MG63 (cell line): ENCODE measurements at regions not wholly inside any gene's neighbourhood (a gene's known extent, or its start where the extent isn't known, plus 50 kb on each side); places are given as distances from the start of the nearest gene placed in this dataset.
"Not testable (repeated sequence)": the region's sequence is repeated elsewhere in the genome, so short reads cannot be mapped to it uniquely, and the experiment has no call there.

Source experiments
- DNase-seq: peaks from one replicate; pipeline ENCODE4 v3.0.0-alpha.2; 2020
- H3K27me3 ChIP-seq: fragments of 250-450 bp; sonication (Bioruptor Pico); 2 replicates; pipeline ENCODE4 v1.5.1; 2020; ENCODE audit warnings: mild to moderate bottlenecking, moderate library complexity
- H3K36me3 ChIP-seq: fragments of 250-450 bp; sonication (Bioruptor Pico); 2 replicates; pipeline ENCODE4 v1.5.1; 2020; ENCODE audit warnings: mild to moderate bottlenecking, moderate library complexity
- H3K4me3 ChIP-seq: fragments of 250-450 bp; sonication (Bioruptor Pico); 2 replicates; pipeline ENCODE4 v1.5.1; 2020; ENCODE audit warnings: mild to moderate bottlenecking, moderate library complexity
- H3K9me3 ChIP-seq: fragments of 250-450 bp; sonication (Bioruptor Pico); 2 replicates; pipeline ENCODE4 v1.5.1; 2020; ENCODE audit warnings: mild to moderate bottlenecking, moderate library complexity

DNA sequence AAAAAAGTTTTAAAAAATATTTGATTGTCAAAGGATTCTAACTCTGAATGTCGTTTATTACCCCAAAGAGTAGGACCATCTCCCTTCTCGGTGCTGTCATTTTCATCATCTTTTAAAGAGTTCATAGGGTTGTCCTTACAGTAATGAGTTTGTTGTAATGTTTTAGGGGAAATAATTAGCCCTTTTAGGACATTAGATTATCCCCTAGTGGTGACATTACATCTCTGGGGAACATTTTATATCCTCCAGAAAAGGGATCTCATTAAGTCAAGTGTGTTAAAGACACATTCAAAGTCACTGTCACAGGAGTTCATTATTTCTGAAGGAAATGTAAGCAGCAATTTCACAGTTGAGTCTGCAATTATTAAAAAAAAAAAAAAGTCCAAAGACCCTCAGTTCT, 99.3 kb upstream of the GJB6 start:
- Histone ChIP-seq H3K36me3 (no peaks in the 10 kb centered on the region), H3K9me3 (no peaks in the 10 kb centered on the region), H3K4me3 (no peak overlapping the region), H3K27me3 (no peaks in the 10 kb centered on the region)
- DNase-seq: no peak

DNA sequence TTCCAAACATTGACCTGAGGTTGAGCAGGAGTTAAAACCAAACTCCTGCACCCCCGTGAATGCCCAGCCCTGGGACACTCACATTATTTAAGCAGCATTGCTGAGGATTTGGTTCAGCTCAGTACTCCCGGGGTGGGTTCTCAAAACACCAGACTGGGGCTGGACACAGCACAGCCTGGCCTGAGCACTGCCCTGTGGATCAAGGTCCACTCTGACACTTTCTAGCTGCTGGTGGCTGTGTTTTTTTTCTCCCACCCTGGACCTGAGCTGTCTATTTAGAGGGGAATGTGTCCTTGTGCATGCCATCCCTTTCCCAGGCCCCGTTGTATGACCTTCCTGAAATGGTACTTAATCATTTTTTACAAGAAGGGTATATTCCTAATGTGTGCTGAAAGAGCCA, 94.7 kb upstream of the GJB6 start:
- no peaks in the 10 kb centered on the region for H3K36me3 ChIP-seq
- no peak for DNase-seq
- no peak overlapping the region for H3K4me3 ChIP-seq
- H3K9me3 ChIP-seq: 0 out of 2 replicates have a peak, but pooled peaks cover 6% of the 10 kb centered on the region
- H3K27me3 ChIP-seq: no peaks in the 10 kb centered on the region

DNA sequence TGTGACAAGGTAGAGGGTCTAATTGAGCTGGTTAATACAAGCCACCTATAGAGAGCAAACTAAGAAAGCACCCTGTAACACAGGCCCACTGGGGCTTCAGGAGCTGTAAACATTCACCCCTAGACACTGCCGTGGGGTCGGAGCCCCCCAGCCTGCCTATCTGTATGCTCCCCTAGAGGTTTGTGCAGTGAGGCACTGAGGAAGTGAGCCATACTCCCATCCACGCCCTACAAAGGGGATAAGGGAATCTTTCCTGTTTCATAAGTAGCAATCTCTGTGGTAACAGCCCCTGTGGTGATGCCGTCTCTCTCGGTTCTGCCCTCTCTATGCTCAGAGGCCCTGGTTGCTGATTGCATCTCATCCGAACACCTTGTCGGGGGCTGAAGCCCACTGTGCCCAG, 94.2 kb upstream of the GJB6 start:
- Histone ChIP-seq H3K36me3 (no peaks in the 10 kb centered on the region), H3K4me3 (no peak overlapping the region), H3K27me3 (no peaks in the 10 kb centered on the region; the same call in 1 of the 2 replicates), H3K9me3 (0 out of 2 replicates have a peak, but pooled peaks cover 6% of the 10 kb centered on the region)
- DNase-seq: no peak

DNA sequence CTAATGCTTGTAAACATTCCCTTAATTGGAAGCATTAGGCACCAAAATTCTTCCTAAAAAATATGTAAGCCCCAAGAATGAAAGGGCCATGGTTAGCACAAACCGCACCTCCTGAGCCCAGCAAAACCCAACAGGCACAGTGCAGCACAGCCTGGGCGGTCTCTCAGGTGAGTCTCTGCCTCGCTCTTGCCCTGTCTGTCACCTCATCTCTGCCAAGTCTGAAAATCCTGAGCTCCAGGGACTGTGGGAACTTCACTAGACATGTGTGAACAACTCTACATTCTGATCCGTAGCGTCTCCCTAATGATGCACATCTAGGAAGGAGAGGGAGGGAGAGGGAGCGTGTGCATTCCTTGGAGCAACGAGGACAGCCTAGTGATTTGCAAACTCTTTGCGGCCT, 88.8 kb upstream of the GJB6 start:
- 0 out of 2 replicates have a peak, but pooled peaks cover 6% of the 10 kb centered on the region for H3K9me3 ChIP-seq
- no peaks in the 10 kb centered on the region for H3K36me3 ChIP-seq
- H3K27me3 ChIP-seq: no peaks in the 10 kb centered on the region; the same call in 1 of the 2 replicates
- H3K4me3 ChIP-seq: no peak overlapping the region
- DNase-seq: no peak

DNA sequence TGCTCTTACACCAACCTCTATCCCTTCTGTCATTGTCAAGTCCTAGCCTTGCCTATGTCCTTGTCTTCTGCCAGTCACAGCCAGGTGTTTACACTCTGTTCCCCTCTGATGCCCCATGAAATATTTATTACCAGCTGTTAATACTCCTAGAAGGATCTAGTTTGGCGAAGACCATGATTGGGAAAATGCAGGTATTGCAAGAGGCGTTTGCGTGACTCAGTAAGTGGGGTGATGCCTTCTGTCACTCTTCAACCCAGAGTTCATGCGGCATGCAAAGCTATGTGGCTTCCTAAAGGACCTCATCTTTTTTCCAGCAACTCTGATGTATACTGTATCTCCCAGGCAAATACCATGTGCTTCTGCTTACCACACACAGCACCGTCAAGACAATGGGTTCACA, 81.8 kb upstream of the GJB6 start:
- Histone ChIP-seq H3K4me3 (no peak overlapping the region), H3K36me3 (no peaks in the 10 kb centered on the region), H3K27me3 (no peaks in the 10 kb centered on the region), H3K9me3 (no peaks in the 10 kb centered on the region)
- no peak for DNase-seq

DNA sequence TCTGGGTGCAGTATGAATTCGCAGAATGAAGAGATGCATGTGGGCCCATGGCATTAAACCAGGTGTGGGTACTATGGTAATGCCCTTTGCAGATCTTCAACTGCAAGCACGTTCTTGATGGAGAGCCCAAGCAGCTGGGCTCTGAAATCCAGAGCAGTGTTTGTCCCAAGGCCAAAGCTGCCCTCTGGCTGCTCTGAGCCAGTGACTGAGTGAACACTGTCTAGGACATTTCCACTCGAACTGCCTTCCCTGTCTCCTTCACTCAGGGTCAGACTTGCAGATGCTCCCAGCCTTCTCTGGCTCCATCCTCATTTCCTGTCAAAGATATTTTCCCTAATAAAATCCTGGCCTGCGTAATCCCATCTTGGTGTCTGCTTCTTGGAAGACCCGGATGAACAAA, 80.2 kb upstream of the GJB6 start:
- no peaks in the 10 kb centered on the region for H3K27me3 ChIP-seq
- no peak overlapping the region for H3K4me3 ChIP-seq
- no peaks in the 10 kb centered on the region for H3K36me3 ChIP-seq
- no peaks in the 10 kb centered on the region for H3K9me3 ChIP-seq
- no peak for DNase-seq

DNA sequence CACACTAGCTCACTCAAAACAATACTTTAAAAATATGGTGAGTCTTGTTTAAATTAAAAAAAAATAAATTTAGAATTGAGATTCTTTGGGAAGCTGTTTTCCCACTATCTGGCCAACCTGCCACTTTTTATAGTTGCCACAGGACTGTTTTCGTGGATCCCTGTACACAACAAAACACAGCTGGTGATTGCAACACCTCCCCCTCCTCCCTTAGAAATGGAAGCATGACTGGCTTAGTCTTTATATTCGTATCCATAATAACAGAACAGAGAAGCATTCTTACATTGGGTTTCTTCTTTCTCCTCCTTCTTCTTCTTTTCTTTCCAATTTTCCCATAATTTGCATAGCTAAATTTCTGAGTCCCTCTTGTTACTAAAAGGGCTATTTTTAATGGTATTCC, 79.5 kb upstream of the GJB6 start:
- H3K36me3 ChIP-seq: no peaks in the 10 kb centered on the region
- no peaks in the 10 kb centered on the region for H3K27me3 ChIP-seq
- no peak for DNase-seq
- H3K9me3 ChIP-seq: no peaks in the 10 kb centered on the region
- H3K4me3 ChIP-seq: no peak overlapping the region

DNA sequence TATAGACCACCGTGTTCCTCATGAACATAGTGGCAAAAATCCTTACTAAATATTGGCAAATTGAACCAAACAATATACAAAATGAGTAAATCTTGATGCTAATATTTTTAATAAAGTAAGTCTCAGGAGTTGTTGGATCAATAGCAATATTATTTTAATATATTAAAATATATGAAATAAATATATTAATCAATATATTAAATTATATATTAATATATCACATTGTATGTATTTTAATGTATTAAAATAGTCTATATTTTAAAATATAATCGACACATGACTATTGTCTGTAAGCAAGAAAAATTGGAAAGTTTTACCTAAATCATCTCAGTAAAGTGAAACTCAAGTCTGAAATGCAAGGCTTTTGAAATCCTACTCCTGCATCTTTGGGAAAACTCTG, 78.9 kb upstream of the GJB6 start:
- Histone ChIP-seq H3K4me3 (no peak overlapping the region), H3K9me3 (no peaks in the 10 kb centered on the region), H3K27me3 (no peaks in the 10 kb centered on the region), H3K36me3 (no peaks in the 10 kb centered on the region)
- no peak for DNase-seq

DNA sequence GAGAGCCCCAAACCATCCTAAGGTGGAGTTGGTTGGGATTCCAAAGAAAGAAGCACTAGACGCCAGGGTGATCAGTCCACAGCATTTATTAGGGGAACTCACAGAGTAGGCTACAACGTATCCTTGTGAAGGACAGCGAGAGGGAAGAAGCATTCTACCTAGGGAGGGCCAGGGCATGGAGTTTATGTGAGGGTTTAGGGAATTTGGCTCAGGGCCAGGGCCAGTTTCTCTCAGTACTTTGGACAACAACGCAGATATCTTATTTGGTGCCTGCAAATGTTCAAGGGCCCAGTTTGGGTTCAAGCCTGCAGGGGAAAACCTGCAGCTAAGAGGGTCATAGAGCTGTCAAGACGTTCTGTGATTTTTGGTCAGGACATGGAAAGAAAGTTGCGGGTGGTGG, 73.9 kb upstream of the GJB6 start:
- DNase-seq: no peak
- H3K4me3 ChIP-seq: no peak overlapping the region

DNA sequence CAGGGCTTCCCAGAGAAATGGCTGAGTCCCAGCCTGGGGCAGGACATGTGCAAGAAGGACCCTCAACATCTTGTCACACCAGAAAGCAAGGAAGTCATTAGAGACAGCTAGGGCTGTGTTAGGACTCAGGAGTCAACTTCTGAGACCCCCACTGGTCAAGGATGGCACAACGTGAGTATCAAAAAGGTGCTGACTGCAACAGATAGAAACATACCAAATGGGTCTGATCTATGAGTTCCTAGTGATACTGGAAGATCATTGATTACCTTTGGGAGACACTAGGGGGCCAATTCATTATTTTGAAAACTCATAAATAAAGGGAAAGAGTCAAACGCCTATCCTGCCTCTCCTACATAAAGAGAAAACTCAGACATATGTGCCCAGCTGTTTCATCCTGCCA, 73.5 kb upstream of the GJB6 start:
- Histone ChIP-seq H3K9me3 (no peaks in the 10 kb centered on the region), H3K4me3 (no peak overlapping the region), H3K36me3 (no peaks in the 10 kb centered on the region), H3K27me3 (0 out of 2 replicates have a peak, but pooled peaks cover 2% of the 10 kb centered on the region)
- DNase-seq: no peak

More for the DNA sequence above, 73.9 kb upstream of the GJB6 start:
- H3K27me3 ChIP-seq: 0 out of 2 replicates have a peak, but pooled peaks cover 2% of the 10 kb centered on the region
- H3K9me3 ChIP-seq: no peaks in the 10 kb centered on the region
- no peaks in the 10 kb centered on the region for H3K36me3 ChIP-seq

DNA sequence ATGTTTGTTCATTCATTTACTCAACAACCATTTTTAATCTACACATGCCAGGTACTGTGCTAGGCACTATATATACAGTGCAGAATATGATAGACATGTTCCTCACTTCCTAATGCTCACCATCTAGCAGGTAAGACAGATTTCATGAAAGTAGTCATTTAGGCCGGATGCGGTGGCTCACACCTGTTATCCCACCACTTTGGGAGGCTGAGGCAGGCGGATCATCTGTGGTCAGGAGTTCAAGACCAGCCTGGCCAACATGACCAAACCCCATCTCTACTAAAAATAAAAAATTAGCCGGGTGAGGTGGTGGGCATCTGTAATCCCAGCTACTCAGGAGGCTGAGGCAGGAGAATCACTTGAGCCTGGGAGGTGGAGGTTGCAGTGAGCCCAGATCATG, 71.9 kb upstream of the GJB6 start:
- H3K36me3 ChIP-seq, DNase-seq, H3K27me3 ChIP-seq, H3K9me3 ChIP-seq, H3K4me3 ChIP-seq: not testable (repeated sequence)

DNA sequence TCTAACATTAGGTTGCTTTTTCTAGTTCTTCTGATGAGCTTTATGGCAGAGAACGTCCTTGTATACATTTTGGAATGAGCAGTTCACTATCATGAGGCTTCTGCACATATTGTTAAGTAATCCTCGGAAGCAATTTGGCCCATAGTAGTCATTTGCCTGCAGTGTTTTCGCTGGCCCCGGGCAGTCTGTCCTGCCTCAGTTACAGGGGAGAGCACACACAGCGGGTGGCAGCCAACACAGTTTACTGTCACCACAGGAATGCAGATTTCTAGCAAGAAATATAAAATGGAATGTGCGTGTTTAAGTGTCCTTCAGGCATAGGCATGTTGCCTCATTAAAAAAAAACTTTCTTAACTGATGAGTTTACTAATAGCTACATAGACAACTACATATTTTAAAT, 71.5 kb upstream of the GJB6 start:
- Histone ChIP-seq H3K36me3 (no peaks in the 10 kb centered on the region), H3K4me3 (no peak overlapping the region), H3K27me3 (0 out of 2 replicates have a peak, but pooled peaks cover 2% of the 10 kb centered on the region), H3K9me3 (no peaks in the 10 kb centered on the region)
- DNase-seq: no peak

DNA sequence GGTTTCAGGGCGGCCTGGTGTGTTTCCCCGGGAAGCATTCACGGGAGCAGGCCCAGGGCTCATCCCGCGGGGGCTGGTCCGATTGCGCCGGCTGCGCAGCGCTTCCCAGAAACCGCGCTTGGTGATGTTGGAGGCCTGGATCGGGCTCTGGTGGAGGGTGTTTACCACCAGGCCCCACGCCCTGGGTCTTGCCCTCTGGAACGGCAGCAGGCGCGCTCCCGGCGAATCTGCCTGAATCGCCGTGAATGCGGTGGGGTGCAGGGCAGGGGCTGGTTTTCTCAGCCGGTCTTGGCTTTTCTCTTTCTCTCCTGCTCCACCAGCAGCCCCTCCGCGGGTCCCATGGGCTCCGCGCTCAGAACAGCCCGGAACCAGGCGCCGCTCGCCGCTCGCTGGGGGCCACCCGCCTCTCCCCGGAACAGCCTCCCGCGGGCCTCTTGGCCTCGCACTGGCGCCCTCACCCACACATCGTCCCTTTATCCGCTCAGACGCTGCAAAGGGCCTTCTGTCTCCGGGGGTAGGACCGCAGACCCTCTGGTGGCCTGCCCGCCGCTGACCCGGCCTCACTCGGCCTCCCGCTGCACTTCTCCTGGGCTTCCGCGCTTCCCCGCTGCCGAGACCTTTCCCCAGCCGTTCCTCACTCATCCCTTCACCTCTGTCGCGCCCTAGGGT, 69.4 kb upstream of the GJB6 start:
- Histone ChIP-seq H3K36me3 (no peaks in the 10 kb centered on the region), H3K9me3 (no peaks in the 10 kb centered on the region), H3K27me3 (0 out of 2 replicates have a peak, but pooled peaks cover 2% of the 10 kb centered on the region), H3K4me3 (no peak overlapping the region)
- DNase-seq: no peak

DNA sequence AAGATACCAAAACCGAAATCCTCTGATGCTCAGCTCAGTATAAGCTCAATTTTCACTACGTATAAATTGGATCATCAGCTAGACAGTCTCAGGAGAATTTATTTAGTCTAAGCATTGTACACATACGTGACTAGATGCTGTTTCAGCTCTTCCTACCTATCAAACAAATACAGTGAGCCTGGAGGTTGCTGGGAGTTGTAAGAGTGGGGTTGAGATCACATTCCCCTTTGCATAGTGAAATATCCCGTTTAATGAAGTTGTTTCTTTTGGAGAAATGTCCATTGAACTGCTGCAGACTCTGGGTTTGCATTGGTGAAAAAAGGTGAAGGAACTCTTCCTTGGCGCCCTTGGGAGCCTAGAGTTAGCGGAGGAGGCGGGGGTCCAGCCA, 68.9 kb upstream of the GJB6 start:
- DNase-seq: no peak
- H3K4me3 ChIP-seq: no peak overlapping the region
- H3K36me3 ChIP-seq: no peaks in the 10 kb centered on the region
- 0 out of 2 replicates have a peak, but pooled peaks cover 2% of the 10 kb centered on the region for H3K27me3 ChIP-seq
- H3K9me3 ChIP-seq: no peaks in the 10 kb centered on the region

DNA sequence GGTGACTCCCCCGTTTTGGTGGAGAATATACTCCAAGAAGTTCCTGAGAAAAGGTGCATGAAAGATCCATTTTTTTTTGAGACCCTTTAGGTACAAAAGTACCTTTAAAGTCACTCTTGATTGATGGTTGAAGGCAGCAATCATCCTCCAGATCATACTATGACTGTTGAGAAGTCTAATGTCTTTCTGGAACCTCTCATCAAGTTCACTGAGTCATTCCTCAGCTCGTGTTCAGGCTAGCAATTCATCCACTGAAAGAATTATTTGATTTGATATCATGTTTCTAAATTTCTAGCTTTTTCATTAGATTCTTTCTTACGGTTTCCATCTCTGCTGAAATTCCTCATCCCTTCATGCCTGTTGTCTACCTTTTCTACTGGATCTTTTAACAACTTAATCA, 65.1 kb upstream of the GJB6 start:
- Histone ChIP-seq H3K9me3 (no peaks in the 10 kb centered on the region), H3K4me3 (no peak overlapping the region), H3K36me3 (no peaks in the 10 kb centered on the region), H3K27me3 (no peaks in the 10 kb centered on the region)
- no peak for DNase-seq

DNA sequence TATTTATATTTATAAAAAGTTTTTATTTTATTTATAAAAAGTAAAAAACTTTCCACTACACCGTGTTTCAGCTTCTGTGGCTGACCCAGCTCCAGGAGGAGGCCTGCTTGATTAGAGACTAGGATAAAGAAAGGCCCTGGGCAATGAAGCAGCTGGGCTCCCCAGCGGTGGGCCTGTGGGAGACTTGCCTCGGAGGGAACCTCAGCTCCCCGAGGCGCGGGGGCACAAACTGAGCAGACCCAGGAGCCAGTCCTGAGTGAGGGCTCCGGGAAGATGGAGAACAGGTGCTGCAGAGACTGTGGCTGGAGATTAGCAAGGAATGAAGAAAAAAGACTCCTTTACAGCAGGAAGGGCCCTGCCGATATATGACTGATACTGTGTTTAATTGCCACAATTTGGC, 63.8 kb upstream of the GJB6 start:
- no peak overlapping the region for H3K4me3 ChIP-seq
- H3K27me3 ChIP-seq: no peaks in the 10 kb centered on the region
- no peak for DNase-seq
- no peaks in the 10 kb centered on the region for H3K36me3 ChIP-seq
- no peaks in the 10 kb centered on the region for H3K9me3 ChIP-seq

DNA sequence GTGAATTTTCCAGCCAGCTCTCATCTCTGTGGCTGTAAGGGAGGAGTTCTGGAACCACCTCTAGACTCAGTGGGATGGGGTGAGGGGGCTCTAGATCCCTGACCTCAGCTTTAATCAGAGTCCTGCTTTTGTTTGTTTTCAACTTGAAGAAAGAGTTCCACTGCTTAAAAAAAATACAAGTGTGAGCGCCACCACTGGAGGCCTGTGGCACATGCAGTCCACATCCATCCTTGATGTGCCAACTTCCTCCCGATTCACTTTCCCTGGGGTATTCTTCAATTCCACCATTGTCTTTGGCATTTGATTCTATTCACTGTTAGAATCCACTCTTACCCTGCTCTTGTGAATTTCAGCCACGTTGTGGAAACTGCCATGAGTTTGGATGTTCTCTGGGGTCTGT, 62.4 kb upstream of the GJB6 start:
- no peaks in the 10 kb centered on the region for H3K36me3 ChIP-seq
- no peak for DNase-seq
- H3K9me3 ChIP-seq: no peaks in the 10 kb centered on the region
- H3K27me3 ChIP-seq: no peaks in the 10 kb centered on the region
- no peak overlapping the region for H3K4me3 ChIP-seq

DNA sequence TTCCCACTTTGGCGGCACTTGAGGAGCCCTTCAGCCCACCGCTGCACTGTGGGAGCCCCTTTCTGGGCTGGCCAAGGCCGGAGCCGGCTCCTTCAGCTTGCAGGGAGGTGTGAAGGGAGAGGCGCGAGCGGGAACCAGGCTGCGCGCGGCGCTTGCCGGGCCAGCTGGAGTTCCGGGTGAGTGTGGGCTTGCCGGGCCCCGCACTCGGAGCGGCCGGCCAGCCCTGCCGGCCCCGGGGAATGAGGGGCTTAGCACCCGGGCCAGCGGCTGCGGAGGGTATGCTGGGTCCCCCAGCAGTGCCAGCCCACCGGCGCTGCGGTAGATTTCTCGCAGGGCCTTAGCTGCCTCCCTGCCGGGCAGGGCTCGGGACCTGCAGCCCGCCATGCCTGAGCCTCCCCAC, 60.2 kb upstream of the GJB6 start:
- H3K4me3 ChIP-seq, DNase-seq: not testable (repeated sequence)

DNA sequence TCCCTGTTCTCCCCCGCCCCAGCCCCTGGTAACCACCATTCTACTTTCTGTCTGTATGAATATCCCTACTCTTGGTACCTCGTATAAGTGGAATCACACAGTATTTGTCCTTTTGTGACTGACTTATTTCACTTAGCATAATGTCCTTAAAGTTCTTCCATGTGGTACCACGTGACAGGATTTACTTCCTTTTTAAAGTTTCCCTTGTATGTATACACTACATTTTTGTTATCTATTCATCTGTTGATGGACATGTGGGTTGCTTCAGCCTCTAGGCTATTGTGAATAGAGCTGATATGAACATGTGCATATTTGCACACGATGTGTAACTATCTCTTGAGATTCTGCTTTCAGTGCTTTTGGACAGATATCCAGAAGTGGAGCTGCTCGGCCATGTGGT, 59.6 kb upstream of the GJB6 start:
- Histone ChIP-seq H3K27me3 (no peaks in the 10 kb centered on the region), H3K36me3 (no peaks in the 10 kb centered on the region), H3K4me3 (no peak overlapping the region), H3K9me3 (no peaks in the 10 kb centered on the region)
- DNase-seq: no peak

More for the DNA sequence above, 60.2 kb upstream of the GJB6 start:
- not testable (repeated sequence) for H3K27me3 ChIP-seq, H3K36me3 ChIP-seq, H3K9me3 ChIP-seq
